K562 (cell line): ENCODE measurements at regions not wholly inside any gene's neighbourhood (a gene's known extent, or its start where the extent isn't known, plus 50 kb on each side); places are given as distances from the start of the nearest gene placed in this dataset.

Experiments
- CBX2 ChIP-seq: fragments of 200-600 bp; sonication (generic); IDR thresholded peaks from one replicate; pipeline ENCODE4 v1.6.1; 2012; ENCODE audit warnings: mild to moderate bottlenecking, low read length, inconsistent platforms; ENCODE audit not compliant: insufficient read depth, poor library complexity, severe bottlenecking
- EGR1 ChIP-seq: fragments of 450-650 bp; conservative IDR thresholded peaks from 2 replicates; pipeline ENCODE4 v1.6.1; 2017; ENCODE audit warnings: mild to moderate bottlenecking
- HDAC6 ChIP-seq: IDR thresholded peaks from 2 replicates; pipeline ENCODE4 v1.6.1; 2012; ENCODE audit warnings: low read depth, mild to moderate bottlenecking, control low read depth, inconsistent platforms, low read length, moderate library complexity
- IFI16 ChIP-seq: fragments of 250-450 bp; sonication (Bioruptor Pico); IDR thresholded peaks from 2 replicates; pipeline ENCODE4 v2.1.2; 2022; ENCODE audit warnings: mild to moderate bottlenecking, inconsistent platforms
- PBX2 ChIP-seq, 2 experiments: IDR thresholded peaks in 1 of 2; conservative IDR thresholded peaks in 1 of 2; 2 replicates each; pipeline ENCODE4 v1.6.1; 2016; ENCODE audit warnings: low read depth in 2 of 2, mild to moderate bottlenecking in 1 of 2, missing compliant biosample characterization in 1 of 2, missing genetic modification characterization in 1 of 2, moderate library complexity in 1 of 2
- POLR2AphosphoS2 ChIP-seq: IDR thresholded peaks from 2 replicates; pipeline ENCODE4 v1.6.1; 2012; ENCODE audit warnings: low read length, improper control_type of control experiment
- PTTG1 ChIP-seq: fragments of 450-650 bp; IDR thresholded peaks from 2 replicates; pipeline ENCODE4 v1.6.1; 2016; ENCODE audit warnings: low read depth, mild to moderate bottlenecking, missing genetic modification characterization, missing compliant biosample characterization
- SOX6 ChIP-seq: fragments of 450-650 bp; IDR thresholded peaks from 2 replicates; pipeline ENCODE4 v1.6.1; 2014; ENCODE audit warnings: mild to moderate bottlenecking

DNA sequence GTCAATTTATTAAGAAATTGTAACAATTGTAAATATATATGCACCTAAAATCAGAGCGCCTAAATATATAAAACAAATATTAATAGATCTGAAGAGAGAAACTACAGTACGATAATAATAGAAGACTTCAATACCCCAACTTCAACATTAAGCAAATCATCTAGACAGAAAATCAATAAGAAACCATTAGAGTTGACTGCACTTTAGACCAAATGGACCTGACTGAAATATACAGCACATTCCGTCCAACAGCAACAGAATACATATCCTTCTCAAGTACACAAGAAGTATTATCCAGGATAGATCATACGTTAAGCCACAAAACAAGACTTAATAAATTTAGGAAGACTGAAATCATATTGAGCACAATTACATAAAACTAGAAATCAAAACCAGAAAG is 208.7 kb downstream of the MED10 start:
- no peak for TF ChIP-seq HDAC6
- TF ChIP-seq EGR1, result no peak
- no peak for TF ChIP-seq IFI16
- no peak for TF ChIP-seq PBX2 (CRISPR knock-in tag; IDR thresholded peaks at IDR 0.05; ENCODE audit: low read depth)
- TF ChIP-seq PBX2 (tag; conservative IDR thresholded peaks at IDR 0.05; ENCODE audit: low read depth), result no peak
- TF ChIP-seq SOX6, result no peak
- no peak for TF ChIP-seq CBX2
- no peak for TF ChIP-seq POLR2AphosphoS2
- TF ChIP-seq PTTG1 (tag), result no peak
